ENCODE measurements at regions not wholly inside any gene's neighbourhood (a gene's known extent, or its start where the extent isn't known, plus 50 kb on each side); places are given as distances from the start of the nearest gene placed in this dataset.

- DNase-seq: peak; percentile 65
Observed at GRCh38 chr1:220410611-220411010, 117.3 kb upstream of the MARK1 start.

GRCh38 chr1:220409771-220410595, 118.0 kb upstream of the MARK1 start:
- peak; percentile 24 for DNase-seq

GRCh38 chr1:220407191-220407590, 120.7 kb upstream of the MARK1 start:
- DNase-seq: no peak

- no peak for DNase-seq
Observed at GRCh38 chr1:220398238-220398637, 126.0 kb upstream of the RAB3GAP2 start.

GRCh38 chr1:220391491-220391890, 119.2 kb upstream of the RAB3GAP2 start:
- DNase-seq: no peak

GRCh38 chr1:220389634-220390033, 117.4 kb upstream of the RAB3GAP2 start:
- no peak for DNase-seq

- DNase-seq: no peak
Observed at GRCh38 chr1:220386494-220387195, 114.4 kb upstream of the RAB3GAP2 start.

GRCh38 chr1:220385158-220385557, 112.9 kb upstream of the RAB3GAP2 start:
- DNase-seq: no peak

GRCh38 chr1:220382994-220383393, 110.7 kb upstream of the RAB3GAP2 start:
- DNase-seq: no peak

GRCh38 chr1:220380885-220381284, 108.6 kb upstream of the RAB3GAP2 start:
- DNase-seq: no peak

- no peak for DNase-seq
Observed at GRCh38 chr1:220378571-220379302, 106.5 kb upstream of the RAB3GAP2 start.

- DNase-seq: no peak
Observed at GRCh38 chr1:220375715-220376114, 103.5 kb upstream of the RAB3GAP2 start.

- DNase-seq: no peak
Observed at GRCh38 chr1:220374449-220374848, 102.2 kb upstream of the RAB3GAP2 start.

- DNase-seq: no peak
Observed at GRCh38 chr1:220372451-220372850, 100.2 kb upstream of the RAB3GAP2 start.

- DNase-seq: no peak
Observed at GRCh38 chr1:220371324-220371723, 99.1 kb upstream of the RAB3GAP2 start.

GRCh38 chr1:220370041-220370700, 97.9 kb upstream of the RAB3GAP2 start:
- peak; percentile 88 for DNase-seq

- DNase-seq: no peak
Observed at GRCh38 chr1:220369511-220369910, 97.3 kb upstream of the RAB3GAP2 start.

GRCh38 chr1:220368352-220369265, 96.4 kb upstream of the RAB3GAP2 start:
- peak; percentile 15 for DNase-seq

- peak; percentile 13 for DNase-seq
Observed at GRCh38 chr1:220367833-220368232, 95.6 kb upstream of the RAB3GAP2 start.

GRCh38 chr1:220366269-220366668, 94.0 kb upstream of the RAB3GAP2 start:
- DNase-seq: no peak

- peak; percentile 61 for DNase-seq
Observed at GRCh38 chr1:220363196-220363837, 91.1 kb upstream of the RAB3GAP2 start.
